HG02678 (cell line): ENCODE measurements at regions not wholly inside any gene's neighbourhood (a gene's known extent, or its start where the extent isn't known, plus 50 kb on each side); places are given as distances from the start of the nearest gene placed in this dataset.

Experiments used
- ATAC-seq: cut with Tn5 transposase; IDR thresholded peaks from one replicate; pipeline ENCODE4 v1.9.1; 2021; ENCODE audit warnings: mild to moderate bottlenecking, moderate library complexity; ENCODE audit not compliant: unreplicated experiment

- ATAC-seq, result no peak
Measured at GRCh38 chr6:77979204-77979603, 326.4 kb downstream of the MEI4 start.

DNA sequence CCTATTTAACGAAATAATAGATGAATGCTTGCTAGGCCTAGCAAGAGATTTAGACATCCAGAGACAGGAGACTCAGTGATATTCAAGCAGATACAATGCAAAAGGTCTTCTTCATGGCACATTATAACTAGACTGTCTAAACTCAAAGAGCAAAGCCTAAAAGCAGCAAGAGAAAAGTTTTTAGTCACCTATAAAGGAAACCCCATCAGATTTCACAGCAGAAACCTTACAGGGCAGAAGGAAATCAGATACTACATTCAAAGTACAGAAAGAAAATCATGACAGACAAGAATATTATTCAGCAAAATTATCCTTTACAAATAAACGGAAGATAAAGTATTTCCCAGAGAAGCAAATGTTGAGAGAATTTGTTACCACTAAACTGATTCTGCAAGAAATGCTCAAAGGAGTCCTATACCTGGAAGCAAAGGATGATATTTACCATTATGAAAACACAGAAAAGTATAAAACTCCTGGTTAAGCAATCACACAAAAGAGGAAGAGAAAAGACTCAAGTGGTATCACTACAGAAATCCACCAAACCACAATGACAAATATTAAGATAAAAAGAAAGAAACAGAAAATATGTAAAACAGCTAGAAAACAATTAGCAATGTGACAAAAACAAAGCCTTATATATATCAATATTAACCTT lies 333.7 kb downstream of the MEI4 start:
- ATAC-seq, result peak; percentile 56

GRCh38 chr6:77987035-77987384 lies 334.2 kb downstream of the MEI4 start:
- peak; percentile 32 for ATAC-seq

- no peak for ATAC-seq
Measured at GRCh38 chr6:78010130-78010529, 357.3 kb downstream of the MEI4 start.

- no peak for ATAC-seq
Measured at GRCh38 chr6:78020586-78020985, 367.7 kb downstream of the MEI4 start.

GRCh38 chr6:78025502-78025901 lies 372.7 kb downstream of the MEI4 start:
- no peak for ATAC-seq

DNA sequence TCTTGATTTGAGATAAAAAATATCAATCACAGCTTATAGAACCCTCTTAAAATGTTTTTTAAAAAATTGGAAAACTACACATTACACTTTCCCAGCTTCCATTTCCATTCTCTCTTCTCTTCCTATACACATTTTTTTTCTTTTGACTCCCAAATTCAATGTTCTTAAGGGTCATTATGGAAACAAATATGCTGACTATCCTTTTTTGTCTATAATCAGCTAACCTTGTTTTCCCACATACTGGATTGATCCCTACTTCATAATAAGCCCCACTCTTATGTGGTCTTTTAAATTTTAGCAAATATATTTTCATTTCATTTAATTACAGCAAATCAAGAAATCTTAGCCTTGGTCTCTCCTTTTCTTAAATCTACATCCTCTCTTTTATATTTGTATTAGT lies 378.4 kb downstream of the MEI4 start:
- ATAC-seq, result no peak

- ATAC-seq, result no peak
Measured at GRCh38 chr6:78059171-78059570, 406.3 kb downstream of the MEI4 start.

- ATAC-seq, result no peak
Measured at GRCh38 chr6:78062993-78063392, 410.2 kb downstream of the MEI4 start.

DNA sequence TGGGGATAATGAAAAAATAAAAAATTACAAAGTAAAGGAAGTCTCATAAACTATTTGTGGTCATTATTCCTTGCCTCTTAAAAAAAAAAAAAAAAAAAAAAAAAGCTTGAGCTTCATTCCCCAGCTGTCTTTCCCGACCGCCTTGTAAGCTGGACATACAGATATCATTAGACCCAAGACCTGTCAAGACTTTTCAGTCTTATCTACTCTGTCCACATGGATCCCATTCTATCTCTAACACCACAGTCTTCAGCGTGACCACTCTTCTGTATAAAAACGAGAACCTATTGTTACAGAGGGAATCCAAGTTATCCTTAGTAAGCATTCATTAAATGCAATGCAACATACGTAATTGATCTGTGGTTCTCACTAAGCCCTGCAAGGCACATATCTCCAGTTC lies 423.5 kb downstream of the MEI4 start:
- no peak for ATAC-seq

- no peak for ATAC-seq
Measured at GRCh38 chr6:78089531-78089930, 436.7 kb downstream of the MEI4 start.

DNA sequence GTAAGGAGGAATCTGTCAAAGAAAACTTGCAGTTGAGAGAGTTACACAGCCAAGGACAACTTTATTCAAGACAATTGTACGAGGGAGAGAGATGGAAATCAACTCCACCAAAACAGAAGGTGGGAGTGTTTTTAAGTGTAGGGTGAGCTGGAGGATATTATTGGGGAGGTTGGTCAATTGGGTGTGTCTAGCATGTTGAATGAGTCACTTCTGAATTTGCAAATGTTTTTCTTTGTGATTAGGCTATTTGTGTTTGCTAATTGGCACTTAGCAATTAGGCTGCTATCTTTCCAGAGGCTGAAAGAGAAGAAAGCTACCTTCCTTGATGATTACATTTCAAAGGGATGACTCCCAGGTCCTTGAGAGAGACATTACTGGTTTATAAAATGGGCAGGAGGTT lies 441.1 kb downstream of the MEI4 start:
- ATAC-seq, result no peak

GRCh38 chr6:78101387-78101786 lies 448.5 kb downstream of the MEI4 start:
- ATAC-seq, result no peak

DNA sequence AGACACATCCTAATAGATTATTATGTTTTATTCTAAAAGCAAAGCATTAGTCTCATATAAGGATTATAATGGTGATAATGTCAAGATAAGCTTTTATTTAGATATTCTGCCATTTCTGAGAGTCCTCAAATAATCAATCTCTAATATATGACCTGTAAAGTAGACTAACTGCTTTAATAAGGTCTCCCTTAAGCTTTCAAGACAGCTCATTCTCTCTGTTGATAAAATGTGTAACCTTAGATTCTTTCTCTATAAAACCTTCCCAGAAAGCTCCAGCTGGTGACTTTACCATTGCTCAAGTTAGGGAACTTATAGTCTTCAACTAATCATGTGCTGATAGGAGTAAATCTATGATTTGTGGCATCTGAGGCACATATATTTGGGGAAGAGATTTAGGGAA lies 457.8 kb downstream of the MEI4 start:
- ATAC-seq, result no peak

- ATAC-seq, result no peak
Measured at GRCh38 chr6:78117966-78118365, 465.1 kb downstream of the MEI4 start.

DNA sequence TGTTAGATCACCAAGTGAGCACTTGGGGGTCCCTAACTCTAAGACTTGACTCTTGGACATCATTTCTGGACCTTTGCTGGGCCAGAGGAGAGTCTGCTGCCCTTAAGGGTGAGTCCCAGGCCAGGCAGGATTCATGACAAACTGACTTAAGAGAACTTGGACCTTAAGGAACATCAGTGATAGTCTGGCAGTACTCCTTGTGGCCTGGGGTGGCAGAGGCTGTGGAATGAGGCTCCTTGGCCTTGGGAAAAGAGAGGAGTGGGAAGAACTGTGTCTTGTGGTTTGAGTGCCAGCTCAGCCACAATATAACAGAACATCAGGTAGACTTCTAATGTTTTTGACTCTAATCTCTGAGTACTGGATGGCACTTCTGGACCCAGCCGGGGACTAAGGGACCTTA lies 478.7 kb downstream of the MEI4 start:
- ATAC-seq, result no peak

- no peak for ATAC-seq
Measured at GRCh38 chr6:78132671-78133410, 480.0 kb downstream of the MEI4 start.

DNA sequence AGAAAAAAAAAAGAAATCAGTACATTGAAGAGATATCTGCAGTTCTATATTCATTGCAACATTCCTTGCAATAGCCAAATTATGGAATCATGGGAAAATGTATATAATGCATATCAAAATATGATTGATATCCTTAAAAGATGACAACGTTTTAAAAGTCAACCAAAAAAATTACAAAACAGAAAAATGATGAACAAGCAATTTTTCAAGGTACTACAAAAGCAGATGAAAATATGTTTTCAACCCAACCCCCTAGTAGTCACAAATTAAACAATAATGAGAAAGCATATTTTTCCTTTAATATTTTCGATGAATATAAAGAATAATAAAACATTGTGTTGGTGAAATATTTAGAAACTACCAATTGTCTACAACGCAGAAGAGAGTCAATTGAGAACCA lies 497.6 kb downstream of the MEI4 start:
- ATAC-seq, result no peak

GRCh38 chr6:78153976-78154375 lies 501.1 kb downstream of the MEI4 start:
- ATAC-seq, result no peak

DNA sequence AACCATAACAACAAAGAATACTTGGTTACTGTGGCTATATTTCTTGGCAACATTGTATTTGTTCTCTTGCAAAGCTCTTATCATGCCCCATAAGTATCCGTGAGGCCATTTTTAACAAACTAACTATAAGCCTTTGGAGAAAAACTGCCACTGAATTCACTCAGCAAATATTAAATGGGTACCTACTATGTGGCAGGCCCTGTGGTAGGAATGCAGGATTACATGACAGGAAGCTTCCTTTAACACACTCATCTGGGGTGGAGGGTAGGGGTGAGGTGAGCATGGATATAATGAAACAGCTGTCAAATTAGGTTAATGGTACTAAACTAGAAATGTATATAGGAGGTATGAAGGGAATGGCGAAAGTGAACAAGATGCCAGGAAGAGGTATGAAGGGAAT lies 504.8 kb downstream of the MEI4 start:
- no peak for ATAC-seq

- no peak for ATAC-seq
Measured at GRCh38 chr6:78188891-78189290, 536.1 kb downstream of the MEI4 start.

GRCh38 chr6:78192057-78192456 lies 539.2 kb downstream of the MEI4 start:
- ATAC-seq, result no peak

DNA sequence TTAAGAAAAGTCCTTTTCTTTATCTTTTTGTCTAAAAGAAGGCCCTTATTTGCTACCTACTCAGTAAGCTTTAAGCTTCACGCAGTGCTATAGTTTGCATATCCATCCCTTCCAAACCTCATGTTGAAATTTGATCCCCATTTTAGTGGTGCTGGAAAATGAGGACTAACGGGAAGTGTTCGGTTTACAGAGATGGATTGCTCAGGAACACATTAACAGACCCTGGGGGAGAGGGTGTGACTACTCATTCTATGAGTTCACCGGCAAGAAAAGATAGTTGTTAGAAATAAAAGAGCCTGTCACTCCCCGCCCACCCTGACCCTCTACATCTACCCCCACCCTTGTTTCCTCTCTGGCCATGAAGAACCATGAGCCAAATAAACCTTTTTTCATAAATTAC lies 546.2 kb downstream of the MEI4 start:
- no peak for ATAC-seq
